ENCODE measurements at regions not wholly inside any gene's neighbourhood (a gene's known extent, or its start where the extent isn't known, plus 50 kb on each side); places are given as distances from the start of the nearest gene placed in this dataset.

DNA sequence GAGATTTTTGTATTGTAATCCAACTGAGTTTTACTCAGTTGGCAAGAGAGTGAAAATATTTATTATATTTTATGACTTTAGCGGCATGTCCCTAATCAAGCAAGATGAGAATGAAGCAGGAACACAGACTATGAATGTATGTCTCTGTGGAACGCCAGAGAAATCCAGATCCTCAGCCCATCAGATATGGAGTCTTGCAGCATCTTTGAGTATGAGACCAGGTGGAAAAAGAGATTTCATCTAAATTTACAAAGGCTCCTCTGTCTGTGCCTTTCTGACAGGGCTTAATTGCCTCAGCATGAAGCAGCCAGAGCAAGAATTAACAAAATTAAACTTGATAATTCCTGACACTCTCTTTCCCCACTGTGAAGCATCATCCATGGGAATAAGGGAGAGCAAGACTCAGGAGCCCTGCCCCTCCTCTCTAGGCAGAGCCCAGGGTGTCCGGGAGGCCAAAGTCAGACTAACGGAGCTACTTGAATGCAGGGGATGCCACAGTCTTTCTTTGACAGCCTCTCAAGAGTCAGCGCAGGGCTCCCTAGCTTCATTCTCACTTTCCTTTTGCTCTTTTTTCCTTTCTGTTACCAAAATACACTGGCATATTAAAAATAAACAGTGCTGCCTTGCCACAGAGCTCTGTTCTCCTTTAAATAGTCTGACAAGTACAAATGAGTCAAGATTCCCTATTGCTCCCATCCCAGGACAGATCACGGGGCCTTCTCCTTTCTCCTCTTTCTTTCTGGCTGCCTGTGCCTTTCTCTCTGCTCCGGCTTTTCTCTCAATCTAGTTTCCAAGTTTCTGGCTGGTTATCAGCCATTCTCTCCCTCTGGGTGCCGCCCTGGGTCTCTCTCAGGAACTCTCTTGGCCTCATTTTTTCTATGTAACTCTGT, 132.2 kb upstream of the INHBA start:
- H3K4me3 ChIP-seq (ENCODE audit: low read depth, low read length): no peak overlapping the region
- no peak for TF ChIP-seq CTCF (IDR thresholded peaks at IDR 0.05; ENCODE audit: borderline replicate concordance, insufficient read depth, low read depth, low read length)

GRCh38 chr7:41832941-41833340, 130.1 kb upstream of the INHBA start:
- no peak for TF ChIP-seq CTCF (IDR thresholded peaks at IDR 0.05; ENCODE audit: borderline replicate concordance, insufficient read depth, low read depth, low read length)
- H3K4me3 ChIP-seq (ENCODE audit: low read depth, low read length): no peak overlapping the region

GRCh38 chr7:41830271-41830670, 127.4 kb upstream of the INHBA start:
- TF ChIP-seq CTCF (IDR thresholded peaks at IDR 0.05; ENCODE audit: borderline replicate concordance, insufficient read depth, low read depth, low read length): no peak
- no peak overlapping the region for H3K4me3 ChIP-seq (ENCODE audit: low read depth, low read length)

- H3K4me3 ChIP-seq (ENCODE audit: low read depth, low read length): no peak overlapping the region
- TF ChIP-seq CTCF (IDR thresholded peaks at IDR 0.05; ENCODE audit: borderline replicate concordance, insufficient read depth, low read depth, low read length): no peak
Measured at GRCh38 chr7:41828911-41829310, 126.0 kb upstream of the INHBA start.

DNA sequence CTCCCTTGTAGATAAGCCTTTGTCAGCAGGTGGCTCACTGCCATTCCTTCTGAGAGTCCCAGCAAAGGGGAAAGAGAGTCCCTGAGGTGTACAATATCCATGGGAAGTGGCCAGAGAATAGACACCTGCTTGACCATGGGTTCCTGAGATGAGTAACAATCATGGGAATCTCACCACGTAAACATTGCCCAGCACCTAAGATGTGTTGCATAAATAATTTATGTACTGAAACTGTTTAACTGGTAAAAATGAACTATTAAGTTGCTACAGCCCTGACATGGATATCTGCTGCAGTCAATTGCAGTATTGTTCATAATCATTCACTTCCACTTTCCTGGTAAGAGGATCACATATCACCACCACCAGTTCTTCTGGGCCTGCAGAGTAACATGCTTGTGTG, 123.8 kb upstream of the INHBA start:
- H3K4me3 ChIP-seq (ENCODE audit: low read depth, low read length): no peak overlapping the region
- TF ChIP-seq CTCF (IDR thresholded peaks at IDR 0.05; ENCODE audit: borderline replicate concordance, insufficient read depth, low read depth, low read length): no peak

GRCh38 chr7:41825927-41826480, 123.1 kb upstream of the INHBA start:
- TF ChIP-seq CTCF (IDR thresholded peaks at IDR 0.05; ENCODE audit: borderline replicate concordance, insufficient read depth, low read depth, low read length): no peak
- no peak overlapping the region for H3K4me3 ChIP-seq (ENCODE audit: low read depth, low read length)

GRCh38 chr7:41824284-41824683, 121.4 kb upstream of the INHBA start:
- TF ChIP-seq CTCF (IDR thresholded peaks at IDR 0.05; ENCODE audit: borderline replicate concordance, insufficient read depth, low read depth, low read length): no peak
- no peak overlapping the region for H3K4me3 ChIP-seq (ENCODE audit: low read depth, low read length)

Measured in GM12875 (cell line).